ENCODE measurements at regions not wholly inside any gene's neighbourhood (a gene's known extent, or its start where the extent isn't known, plus 50 kb on each side); places are given as distances from the start of the nearest gene placed in this dataset.

DNA sequence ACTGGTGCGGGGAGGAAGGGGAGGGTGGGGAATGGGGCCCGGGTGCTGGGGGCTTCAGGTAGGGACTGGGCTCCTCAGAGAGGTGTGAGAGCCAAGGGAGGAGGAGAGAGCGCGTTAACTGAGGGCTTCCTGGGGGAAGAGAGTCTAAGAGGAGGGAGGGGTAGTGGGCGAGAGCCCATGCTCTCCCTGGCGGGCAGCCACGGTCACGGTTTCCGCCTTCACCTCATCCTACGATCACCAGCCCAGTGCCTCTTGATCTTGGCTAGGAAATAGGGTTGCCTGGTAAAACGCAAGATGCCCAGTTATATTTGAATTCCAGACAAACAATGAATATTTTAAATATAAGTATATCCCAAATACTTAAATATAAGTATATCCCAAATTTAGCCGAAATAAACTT is 60.8 kb upstream of the GRPEL1 start:
- no peak for DNase-seq (ENCODE audit: extremely low read depth in 1 of 4, low spot score in 3 of 4)
- Histone ChIP-seq H3K27me3 (ENCODE audit: control insufficient read depth in 2 of 2, insufficient read depth in 2 of 2, low read length in 2 of 2) (peaks cover 26 to 61% of the 10 kb centered on the region in 2 experiments), H4K20me1 (replicated peaks; ENCODE audit: control insufficient read depth, insufficient read depth, low read length) (no peaks in the 10 kb centered on the region), H3K27ac (ENCODE audit: extremely low read depth, low read depth, low read length) (no peak overlapping the region), H3K36me3 (ENCODE audit: control insufficient read depth, insufficient read depth, low read length) (no peaks in the 10 kb centered on the region), H3K4me2 (ENCODE audit: insufficient read depth, low read length) (no peak overlapping the region), H3K79me2 (ENCODE audit: control insufficient read depth, insufficient read depth, low read length) (no peaks in the 10 kb centered on the region), H3K9me1 (ENCODE audit: control insufficient read depth, insufficient read depth, low read length) (no peaks in the 10 kb centered on the region), H2AFZ (ENCODE audit: low read depth, low read length) (no peak overlapping the region), H3K4me3 (no peak overlapping the region), H3K9ac (ENCODE audit: insufficient read depth in 1 of 2, low read depth in 2 of 2, low read length in 2 of 2) (no peak overlapping the region), H3K4me1 (replicated peaks in 1 of 2; ENCODE audit: control insufficient read depth in 2 of 2, insufficient read depth in 2 of 2, low read length in 2 of 2) (peaks cover 0 to 18% of the 10 kb centered on the region in 2 experiments; a peak in 1 of 5 replicates), H3K9me3 (replicated peaks; ENCODE audit: control insufficient read depth, insufficient read depth, low read depth, low read length) (no peaks in the 10 kb centered on the region; the same call in 1 of the 2 replicates)
- ATAC-seq = no peak
- POLR2A ChIA-PET = interaction anchor here (1.1 kb wide), 1 partner anchor 16 kb away, joined by 4 read pairs; no protein-coding TSS in a partner anchor
- TF ChIP-seq KLF6 (CRISPR knock-in tag; IDR thresholded peaks at IDR 0.05; ENCODE audit: borderline replicate concordance) = no peak
- TF ChIP-seq BRCA1 (IDR thresholded peaks at IDR 0.05) = no peak
- no peak for TF ChIP-seq BRCA1 (CRISPR knock-in tag; IDR thresholded peaks at IDR 0.05)
- no peak for TF ChIP-seq BMI1 (IDR thresholded peaks at IDR 0.05; ENCODE audit: low read length)
- no peak for TF ChIP-seq ARNT (IDR thresholded peaks at IDR 0.05)
- no peak for TF ChIP-seq KAT8 (IDR thresholded peaks at IDR 0.05; ENCODE audit: low read depth)
- TF ChIP-seq, protein P1, sequence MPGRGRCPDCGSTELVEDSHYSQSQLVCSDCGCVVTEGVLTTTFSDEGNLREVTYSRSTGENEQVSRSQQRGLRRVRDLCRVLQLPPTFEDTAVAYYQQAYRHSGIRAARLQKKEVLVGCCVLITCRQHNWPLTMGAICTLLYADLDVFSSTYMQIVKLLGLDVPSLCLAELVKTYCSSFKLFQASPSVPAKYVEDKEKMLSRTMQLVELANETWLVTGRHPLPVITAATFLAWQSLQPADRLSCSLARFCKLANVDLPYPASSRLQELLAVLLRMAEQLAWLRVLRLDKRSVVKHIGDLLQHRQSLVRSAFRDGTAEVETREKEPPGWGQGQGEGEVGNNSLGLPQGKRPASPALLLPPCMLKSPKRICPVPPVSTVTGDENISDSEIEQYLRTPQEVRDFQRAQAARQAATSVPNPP (IDR thresholded peaks at IDR 0.05; ENCODE audit: borderline replicate concordance, insufficient read depth, insufficient read length) = no peak
- no peak for TF ChIP-seq KLF13 (tag; IDR thresholded peaks at IDR 0.05; ENCODE audit: borderline replicate concordance, low read depth)
- no peak for TF ChIP-seq ZNF316 (IDR thresholded peaks at IDR 0.05)
- no peak for TF ChIP-seq ZBED1 (IDR thresholded peaks at IDR 0.05)
- TF ChIP-seq, protein P2, sequence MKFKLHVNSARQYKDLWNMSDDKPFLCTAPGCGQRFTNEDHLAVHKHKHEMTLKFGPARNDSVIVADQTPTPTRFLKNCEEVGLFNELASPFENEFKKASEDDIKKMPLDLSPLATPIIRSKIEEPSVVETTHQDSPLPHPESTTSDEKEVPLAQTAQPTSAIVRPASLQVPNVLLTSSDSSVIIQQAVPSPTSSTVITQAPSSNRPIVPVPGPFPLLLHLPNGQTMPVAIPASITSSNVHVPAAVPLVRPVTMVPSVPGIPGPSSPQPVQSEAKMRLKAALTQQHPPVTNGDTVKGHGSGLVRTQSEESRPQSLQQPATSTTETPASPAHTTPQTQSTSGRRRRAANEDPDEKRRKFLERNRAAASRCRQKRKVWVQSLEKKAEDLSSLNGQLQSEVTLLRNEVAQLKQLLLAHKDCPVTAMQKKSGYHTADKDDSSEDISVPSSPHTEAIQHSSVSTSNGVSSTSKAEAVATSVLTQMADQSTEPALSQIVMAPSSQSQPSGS (CRISPR knock-in tag; IDR thresholded peaks at IDR 0.05) = no peak
- no peak for TF ChIP-seq RNF2 (IDR thresholded peaks at IDR 0.05)
- TF ChIP-seq MCM5 (IDR thresholded peaks at IDR 0.05; ENCODE audit: low read depth) = no peak
- TF ChIP-seq, protein P3, sequence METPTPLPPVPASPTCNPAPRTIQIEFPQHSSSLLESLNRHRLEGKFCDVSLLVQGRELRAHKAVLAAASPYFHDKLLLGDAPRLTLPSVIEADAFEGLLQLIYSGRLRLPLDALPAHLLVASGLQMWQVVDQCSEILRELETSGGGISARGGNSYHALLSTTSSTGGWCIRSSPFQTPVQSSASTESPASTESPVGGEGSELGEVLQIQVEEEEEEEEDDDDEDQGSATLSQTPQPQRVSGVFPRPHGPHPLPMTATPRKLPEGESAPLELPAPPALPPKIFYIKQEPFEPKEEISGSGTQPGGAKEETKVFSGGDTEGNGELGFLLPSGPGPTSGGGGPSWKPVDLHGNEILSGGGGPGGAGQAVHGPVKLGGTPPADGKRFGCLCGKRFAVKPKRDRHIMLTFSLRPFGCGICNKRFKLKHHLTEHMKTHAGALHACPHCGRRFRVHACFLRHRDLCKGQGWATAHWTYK (CRISPR knock-in tag; IDR thresholded peaks at IDR 0.05) = no peak
- TF ChIP-seq, protein P4, sequence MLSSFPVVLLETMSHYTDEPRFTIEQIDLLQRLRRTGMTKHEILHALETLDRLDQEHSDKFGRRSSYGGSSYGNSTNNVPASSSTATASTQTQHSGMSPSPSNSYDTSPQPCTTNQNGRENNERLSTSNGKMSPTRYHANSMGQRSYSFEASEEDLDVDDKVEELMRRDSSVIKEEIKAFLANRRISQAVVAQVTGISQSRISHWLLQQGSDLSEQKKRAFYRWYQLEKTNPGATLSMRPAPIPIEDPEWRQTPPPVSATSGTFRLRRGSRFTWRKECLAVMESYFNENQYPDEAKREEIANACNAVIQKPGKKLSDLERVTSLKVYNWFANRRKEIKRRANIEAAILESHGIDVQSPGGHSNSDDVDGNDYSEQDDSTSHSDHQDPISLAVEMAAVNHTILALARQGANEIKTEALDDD (IDR thresholded peaks at IDR 0.05) = no peak
- no peak for TF ChIP-seq CBX3 (IDR thresholded peaks at IDR 0.05; ENCODE audit: borderline replicate concordance in 1 of 2, low read length in 2 of 2)
- 10% methylated on average over 8 of the region's 12 CpGs for WGBS (ENCODE audit: insufficient coverage, low coverage, missing lambda C conversion rate)
- BruUV-seq (replicated peaks) = no TSS peak
- intact Hi-C loops (cut with micrococcal nuclease) = no loop called here
- in situ Hi-C loops (cut with MboI) = no loop called here
- CTCF ChIA-PET (ENCODE audit: low intra/inter-chr PET ratio) = no interaction called here
- FAIRE-seq = no peak

Data from K562 (cell line).